ENCODE measurements at regions not wholly inside any gene's neighbourhood (a gene's known extent, or its start where the extent isn't known, plus 50 kb on each side); places are given as distances from the start of the nearest gene placed in this dataset.

DNA sequence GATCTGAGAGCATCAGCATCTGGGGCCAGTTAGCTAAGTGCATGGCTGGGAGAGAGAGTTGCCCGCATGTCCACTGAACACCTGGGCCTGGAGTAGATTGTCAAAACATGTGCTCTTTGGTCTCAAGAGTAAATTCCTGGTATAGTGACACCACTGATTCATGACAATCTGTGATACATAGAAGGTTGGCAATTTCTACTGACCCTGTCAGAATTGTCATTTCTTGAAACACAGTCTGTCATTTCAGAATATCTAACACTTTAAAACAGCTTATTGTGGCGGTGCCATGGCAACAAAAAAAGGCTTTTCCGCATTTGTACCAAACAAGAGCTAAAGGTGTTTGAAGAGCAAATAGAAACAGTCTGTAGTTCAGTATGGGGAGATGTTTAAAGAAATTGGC, 186.4 kb upstream of the FAM78B start:
- no peak overlapping the region for H2AFZ ChIP-seq
- H3K4me1 ChIP-seq (replicated peaks; ENCODE audit: insufficient read depth), result no peaks in the 10 kb centered on the region
- intact Hi-C loops (cut with micrococcal nuclease; ENCODE audit: unreplicated experiment), result no loop called here
- no peaks in the 10 kb centered on the region for H3K36me3 ChIP-seq (ENCODE audit: low read depth)
- CTCF ChIA-PET, result no interaction called here
- DNase-seq, result no peak
- peaks cover 59% of the 10 kb centered on the region for H3K27me3 ChIP-seq (ENCODE audit: insufficient read depth, low read depth)
- POLR2A ChIA-PET (ENCODE audit: unreplicated experiment), result no interaction called here
- H3K9me3 ChIP-seq (ENCODE audit: insufficient read depth, low read depth), result no peaks in the 10 kb centered on the region
- BruUV-seq (replicated peaks), result no TSS peak
- H3K9me2 ChIP-seq (ENCODE audit: insufficient read depth), result no peaks in the 10 kb centered on the region
- H4K20me1 ChIP-seq (ENCODE audit: insufficient read depth), result no peaks in the 10 kb centered on the region
- no peak overlapping the region for H3K4me2 ChIP-seq
- no peaks in the 10 kb centered on the region for H3F3A ChIP-seq (ENCODE audit: insufficient read depth, low read depth)
- H3K27ac ChIP-seq, result no peak overlapping the region
- no peaks in the 10 kb centered on the region for H3K79me2 ChIP-seq (ENCODE audit: low read depth)
- no peak overlapping the region for H3K4me3 ChIP-seq
- TF ChIP-seq, protein P1, sequence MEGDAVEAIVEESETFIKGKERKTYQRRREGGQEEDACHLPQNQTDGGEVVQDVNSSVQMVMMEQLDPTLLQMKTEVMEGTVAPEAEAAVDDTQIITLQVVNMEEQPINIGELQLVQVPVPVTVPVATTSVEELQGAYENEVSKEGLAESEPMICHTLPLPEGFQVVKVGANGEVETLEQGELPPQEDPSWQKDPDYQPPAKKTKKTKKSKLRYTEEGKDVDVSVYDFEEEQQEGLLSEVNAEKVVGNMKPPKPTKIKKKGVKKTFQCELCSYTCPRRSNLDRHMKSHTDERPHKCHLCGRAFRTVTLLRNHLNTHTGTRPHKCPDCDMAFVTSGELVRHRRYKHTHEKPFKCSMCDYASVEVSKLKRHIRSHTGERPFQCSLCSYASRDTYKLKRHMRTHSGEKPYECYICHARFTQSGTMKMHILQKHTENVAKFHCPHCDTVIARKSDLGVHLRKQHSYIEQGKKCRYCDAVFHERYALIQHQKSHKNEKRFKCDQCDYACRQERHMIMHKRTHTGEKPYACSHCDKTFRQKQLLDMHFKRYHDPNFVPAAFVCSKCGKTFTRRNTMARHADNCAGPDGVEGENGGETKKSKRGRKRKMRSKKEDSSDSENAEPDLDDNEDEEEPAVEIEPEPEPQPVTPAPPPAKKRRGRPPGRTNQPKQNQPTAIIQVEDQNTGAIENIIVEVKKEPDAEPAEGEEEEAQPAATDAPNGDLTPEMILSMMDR (conservative IDR thresholded peaks at IDR 0.05), result no peak
- no peak for TF ChIP-seq EZH2 (IDR thresholded peaks at IDR 0.05; ENCODE audit: low read depth)

- Histone ChIP-seq H2AFZ (no peak overlapping the region), H3K27me3 (ENCODE audit: insufficient read depth, low read depth) (peaks cover 54% of the 10 kb centered on the region), H3K4me3 (no peak overlapping the region), H3K36me3 (ENCODE audit: low read depth) (no peaks in the 10 kb centered on the region), H3K9me3 (ENCODE audit: insufficient read depth, low read depth) (no peaks in the 10 kb centered on the region), H3K9me2 (ENCODE audit: insufficient read depth) (no peaks in the 10 kb centered on the region), H4K20me1 (ENCODE audit: insufficient read depth) (no peaks in the 10 kb centered on the region), H3F3A (ENCODE audit: insufficient read depth, low read depth) (no peaks in the 10 kb centered on the region), H3K27ac (no peak overlapping the region), H3K4me2 (no peak overlapping the region), H3K79me2 (ENCODE audit: low read depth) (no peaks in the 10 kb centered on the region), H3K4me1 (replicated peaks; ENCODE audit: insufficient read depth) (no peaks in the 10 kb centered on the region)
- POLR2A ChIA-PET (ENCODE audit: unreplicated experiment), result no interaction called here
- intact Hi-C loops (cut with micrococcal nuclease; ENCODE audit: unreplicated experiment), result no loop called here
- CTCF ChIA-PET, result no interaction called here
- BruUV-seq (replicated peaks), result no TSS peak
- DNase-seq, result no peak
- TF ChIP-seq, protein P1 (conservative IDR thresholded peaks at IDR 0.05), result no peak
- no peak for TF ChIP-seq EZH2 (IDR thresholded peaks at IDR 0.05; ENCODE audit: low read depth)
These were observed 187.6 kb upstream of the FAM78B start for GRCh38 chr1:166354406-166354805.

- H4K20me1 ChIP-seq (ENCODE audit: insufficient read depth), result no peaks in the 10 kb centered on the region
- H3K27me3 ChIP-seq (ENCODE audit: insufficient read depth, low read depth), result no peaks in the 10 kb centered on the region
- no peaks in the 10 kb centered on the region for H3K9me2 ChIP-seq (ENCODE audit: insufficient read depth)
- no peaks in the 10 kb centered on the region for H3K9me3 ChIP-seq (ENCODE audit: insufficient read depth, low read depth)
- H3F3A ChIP-seq (ENCODE audit: insufficient read depth, low read depth), result no peaks in the 10 kb centered on the region
- H3K4me1 ChIP-seq (replicated peaks; ENCODE audit: insufficient read depth), result no peaks in the 10 kb centered on the region
- H3K4me3 ChIP-seq, result no peak overlapping the region
- ChIA-PET POLR2A (ENCODE audit: unreplicated experiment) (no interaction called here), CTCF (no interaction called here)
- intact Hi-C loops (cut with micrococcal nuclease; ENCODE audit: unreplicated experiment), result no loop called here
- H3K36me3 ChIP-seq (ENCODE audit: low read depth), result no peaks in the 10 kb centered on the region
- no peak overlapping the region for H2AFZ ChIP-seq
- no peak overlapping the region for H3K27ac ChIP-seq
- no peak for DNase-seq
- H3K4me2 ChIP-seq, result no peak overlapping the region
- no TSS peak for BruUV-seq (replicated peaks)
- H3K79me2 ChIP-seq (ENCODE audit: low read depth), result no peaks in the 10 kb centered on the region
- no peak for TF ChIP-seq EZH2 (IDR thresholded peaks at IDR 0.05; ENCODE audit: low read depth)
- TF ChIP-seq, protein P1 (conservative IDR thresholded peaks at IDR 0.05), result no peak
These were observed 198.3 kb upstream of the FAM78B start for GRCh38 chr1:166365081-166365480.
